ENCODE measurements at regions not wholly inside any gene's neighbourhood (a gene's known extent, or its start where the extent isn't known, plus 50 kb on each side); places are given as distances from the start of the nearest gene placed in this dataset.

- DNase-seq (ENCODE audit: extremely low spot score): no peak
- Histone ChIP-seq H3K27me3 (no peaks in the 10 kb centered on the region), H3K36me3 (no peaks in the 10 kb centered on the region), H3K4me1 (no peaks in the 10 kb centered on the region), H3K27ac (replicated peaks in 1 of 4) (no peak overlapping the region), H3K9me3 (no peaks in the 10 kb centered on the region), H3K4me3 (no peak overlapping the region)
- TF ChIP-seq EP300 (IDR thresholded peaks at IDR 0.05) (no peak), POLR2A (IDR thresholded peaks at IDR 0.05; ENCODE audit: low read depth) (no peak), POLR2AphosphoS5 (IDR thresholded peaks at IDR 0.05) (no peak)
- TF ChIP-seq, protein P1, sequence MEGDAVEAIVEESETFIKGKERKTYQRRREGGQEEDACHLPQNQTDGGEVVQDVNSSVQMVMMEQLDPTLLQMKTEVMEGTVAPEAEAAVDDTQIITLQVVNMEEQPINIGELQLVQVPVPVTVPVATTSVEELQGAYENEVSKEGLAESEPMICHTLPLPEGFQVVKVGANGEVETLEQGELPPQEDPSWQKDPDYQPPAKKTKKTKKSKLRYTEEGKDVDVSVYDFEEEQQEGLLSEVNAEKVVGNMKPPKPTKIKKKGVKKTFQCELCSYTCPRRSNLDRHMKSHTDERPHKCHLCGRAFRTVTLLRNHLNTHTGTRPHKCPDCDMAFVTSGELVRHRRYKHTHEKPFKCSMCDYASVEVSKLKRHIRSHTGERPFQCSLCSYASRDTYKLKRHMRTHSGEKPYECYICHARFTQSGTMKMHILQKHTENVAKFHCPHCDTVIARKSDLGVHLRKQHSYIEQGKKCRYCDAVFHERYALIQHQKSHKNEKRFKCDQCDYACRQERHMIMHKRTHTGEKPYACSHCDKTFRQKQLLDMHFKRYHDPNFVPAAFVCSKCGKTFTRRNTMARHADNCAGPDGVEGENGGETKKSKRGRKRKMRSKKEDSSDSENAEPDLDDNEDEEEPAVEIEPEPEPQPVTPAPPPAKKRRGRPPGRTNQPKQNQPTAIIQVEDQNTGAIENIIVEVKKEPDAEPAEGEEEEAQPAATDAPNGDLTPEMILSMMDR (IDR thresholded peaks at IDR 0.05): no peak
- WGBS: 73% methylated on average over 3 of the region's 3 CpGs
- intact Hi-C loops (cut with DNase I): no loop called here
These were observed 358.3 kb upstream of the SOX9 start for GRCh38 chr17:71762526-71762925.

DNA sequence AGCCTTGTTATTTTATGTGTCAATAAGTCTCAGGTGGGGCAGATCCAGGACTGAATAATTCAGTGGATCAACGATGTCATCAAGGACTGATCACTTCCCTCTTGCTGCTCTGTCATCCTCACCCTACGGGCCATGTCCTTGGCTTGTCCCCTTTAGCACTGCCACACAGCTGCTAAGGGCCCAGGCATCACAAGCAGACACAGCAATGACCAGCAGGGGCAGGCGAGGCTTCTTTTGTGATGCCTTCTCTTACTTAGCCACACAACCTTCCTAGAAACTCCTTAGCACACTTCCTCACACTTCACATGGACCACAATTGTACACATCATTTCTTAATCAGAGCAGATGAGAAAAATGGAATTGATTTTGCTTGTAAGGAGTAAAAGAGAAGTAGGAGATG lies 356.3 kb upstream of the SOX9 start:
- no peak for TF ChIP-seq EP300 (IDR thresholded peaks at IDR 0.05)
- no peak for TF ChIP-seq POLR2AphosphoS5 (IDR thresholded peaks at IDR 0.05)
- TF ChIP-seq, protein P1 (IDR thresholded peaks at IDR 0.05): no peak
- no peak for TF ChIP-seq POLR2A (IDR thresholded peaks at IDR 0.05; ENCODE audit: low read depth)
- Histone ChIP-seq H3K27me3 (no peaks in the 10 kb centered on the region), H3K36me3 (no peaks in the 10 kb centered on the region), H3K9me3 (peaks cover 0 to 4% (median 0%) of the 10 kb centered on the region in 4 donors), H3K4me1 (no peaks in the 10 kb centered on the region), H3K27ac (replicated peaks in 1 of 4) (no peak overlapping the region), H3K4me3 (no peak overlapping the region)
- intact Hi-C loops (cut with DNase I): no loop called here
- no peak for DNase-seq (ENCODE audit: extremely low spot score)
- 66% methylated on average over 3 of the region's 3 CpGs for WGBS

GRCh38 chr17:71765437-71765836 lies 355.4 kb upstream of the SOX9 start:
- no peak for DNase-seq (ENCODE audit: extremely low spot score)
- Histone ChIP-seq H3K27me3 (no peaks in the 10 kb centered on the region), H3K9me3 (peaks cover 0 to 4% (median 0%) of the 10 kb centered on the region in 4 donors), H3K4me3 (no peak overlapping the region), H3K36me3 (no peaks in the 10 kb centered on the region), H3K4me1 (no peaks in the 10 kb centered on the region), H3K27ac (replicated peaks in 1 of 4) (no peak overlapping the region)
- WGBS: 36% methylated on average over 2 of the region's 2 CpGs
- intact Hi-C loops (cut with DNase I): no loop called here
- TF ChIP-seq EP300 (IDR thresholded peaks at IDR 0.05): no peak
- no peak for TF ChIP-seq POLR2A (IDR thresholded peaks at IDR 0.05; ENCODE audit: low read depth)
- TF ChIP-seq, protein P1 (IDR thresholded peaks at IDR 0.05): no peak
- TF ChIP-seq POLR2AphosphoS5 (IDR thresholded peaks at IDR 0.05): no peak

GRCh38 chr17:71769850-71770249 lies 351.0 kb upstream of the SOX9 start:
- Histone ChIP-seq H3K9me3 (peaks cover 0 to 4% (median 0%) of the 10 kb centered on the region in 4 donors), H3K36me3 (no peaks in the 10 kb centered on the region), H3K27ac (replicated peaks in 1 of 4) (no peak overlapping the region), H3K4me3 (no peak overlapping the region), H3K4me1 (no peaks in the 10 kb centered on the region), H3K27me3 (no peaks in the 10 kb centered on the region)
- TF ChIP-seq EP300 (IDR thresholded peaks at IDR 0.05): no peak
- intact Hi-C loops (cut with DNase I): no loop called here
- no peak for DNase-seq (ENCODE audit: extremely low spot score)
- 60% methylated on average over 2 of the region's 2 CpGs for WGBS

GRCh38 chr17:71777048-71777640 lies 343.7 kb upstream of the SOX9 start:
- Histone ChIP-seq H3K4me1 (no peaks in the 10 kb centered on the region), H3K27ac (replicated peaks in 1 of 4) (no peak overlapping the region), H3K9me3 (no peaks in the 10 kb centered on the region), H3K27me3 (no peaks in the 10 kb centered on the region), H3K4me3 (no peak overlapping the region), H3K36me3 (no peaks in the 10 kb centered on the region)
- TF ChIP-seq, protein P1 (IDR thresholded peaks at IDR 0.05): no peak
- TF ChIP-seq POLR2AphosphoS5 (IDR thresholded peaks at IDR 0.05): no peak
- TF ChIP-seq EP300 (IDR thresholded peaks at IDR 0.05): no peak
- no peak for TF ChIP-seq POLR2A (IDR thresholded peaks at IDR 0.05; ENCODE audit: low read depth)
- no peak for DNase-seq (ENCODE audit: extremely low spot score)
- intact Hi-C loops (cut with DNase I): no loop called here
- 83% methylated on average over 6 of the region's 6 CpGs for WGBS
